ENCODE measurements at regions not wholly inside any gene's neighbourhood (a gene's known extent, or its start where the extent isn't known, plus 50 kb on each side); places are given as distances from the start of the nearest gene placed in this dataset.

DNA sequence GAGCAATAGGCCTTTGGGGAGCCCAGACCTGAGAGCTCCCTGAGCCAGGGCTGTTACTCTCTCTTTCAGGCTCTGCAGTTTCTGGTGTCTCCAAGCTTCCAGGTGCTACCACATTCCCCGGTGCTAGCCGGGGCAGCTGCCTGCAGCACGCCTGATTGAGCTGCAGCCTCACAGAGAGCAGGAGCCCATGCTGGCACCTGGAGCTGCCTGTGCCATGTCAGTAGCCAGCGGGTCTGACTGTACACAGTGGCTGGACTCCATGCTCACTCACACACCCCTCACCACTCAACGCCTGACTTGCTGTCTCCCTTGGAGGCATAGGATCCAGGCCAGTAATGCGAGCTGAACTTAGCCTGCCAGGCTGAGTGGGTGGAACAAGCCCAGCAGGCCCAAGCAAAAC, 800.4 kb upstream of the AGA start:
- Histone ChIP-seq H3K9me1 (ENCODE audit: insufficient read depth, low read length) (no peaks in the 10 kb centered on the region), H2BK20ac (ENCODE audit: low read depth, low read length) (no peak overlapping the region), H4K5ac (ENCODE audit: low read depth, low read length) (no peak overlapping the region), H2AFZ (replicated peaks; ENCODE audit: low read length, poor library complexity) (no peak overlapping the region), H3K9me3 (ENCODE audit: control insufficient read depth, insufficient read depth, low read length) (peaks cover 13% of the 10 kb centered on the region), H2BK15ac (ENCODE audit: low read depth, low read length) (no peak overlapping the region), H3K27me3 (ENCODE audit: control insufficient read depth, insufficient read depth, low read length) (no peaks in the 10 kb centered on the region), H3K27ac (ENCODE audit: insufficient read depth, low read length) (no peak overlapping the region), H3K14ac (replicated peaks; ENCODE audit: low read depth, low read length) (no peak overlapping the region), H3K4me2 (ENCODE audit: low read depth, low read length) (no peak overlapping the region), H3K4ac (ENCODE audit: low read depth, low read length) (no peak overlapping the region), H2BK120ac (ENCODE audit: low read depth, low read length) (no peak overlapping the region), H3K36me3 (ENCODE audit: control insufficient read depth, insufficient read depth, low read length) (no peaks in the 10 kb centered on the region), H3K23ac (ENCODE audit: low read depth, low read length) (no peak overlapping the region), H2AK9ac (replicated peaks; ENCODE audit: low read depth, low read length, poor library complexity) (no peak overlapping the region), H4K20me1 (ENCODE audit: insufficient read depth, low read length) (no peaks in the 10 kb centered on the region), H3K4me1 (ENCODE audit: control insufficient read depth, insufficient read depth, low read length) (no peaks in the 10 kb centered on the region), H3K4me3 (ENCODE audit: insufficient read depth, low read depth, low read length) (no peak overlapping the region), H3K79me1 (ENCODE audit: low read depth in 1 of 2, low read length in 2 of 2) (no peaks in the 10 kb centered on the region), H4K8ac (ENCODE audit: low read depth in 2 of 2, low read length in 2 of 2) (no peak overlapping the region), H3K18ac (ENCODE audit: low read depth, low read length) (no peak overlapping the region), H4K91ac (ENCODE audit: insufficient read depth, low read depth, low read length) (no peak overlapping the region), H2AK5ac (ENCODE audit: low read depth, low read length) (no peak overlapping the region), H3K9ac (ENCODE audit: low read depth, low read length) (no peak overlapping the region), H3K56ac (ENCODE audit: extremely low read depth, insufficient read depth, low read length) (no peak overlapping the region), H2BK5ac (ENCODE audit: low read depth, low read length, poor library complexity, severe bottlenecking) (no peak overlapping the region)
- TF ChIP-seq, protein P1, sequence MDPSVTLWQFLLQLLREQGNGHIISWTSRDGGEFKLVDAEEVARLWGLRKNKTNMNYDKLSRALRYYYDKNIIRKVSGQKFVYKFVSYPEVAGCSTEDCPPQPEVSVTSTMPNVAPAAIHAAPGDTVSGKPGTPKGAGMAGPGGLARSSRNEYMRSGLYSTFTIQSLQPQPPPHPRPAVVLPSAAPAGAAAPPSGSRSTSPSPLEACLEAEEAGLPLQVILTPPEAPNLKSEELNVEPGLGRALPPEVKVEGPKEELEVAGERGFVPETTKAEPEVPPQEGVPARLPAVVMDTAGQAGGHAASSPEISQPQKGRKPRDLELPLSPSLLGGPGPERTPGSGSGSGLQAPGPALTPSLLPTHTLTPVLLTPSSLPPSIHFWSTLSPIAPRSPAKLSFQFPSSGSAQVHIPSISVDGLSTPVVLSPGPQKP (IDR thresholded peaks at IDR 0.05; ENCODE audit: borderline replicate concordance, low read depth, low read length): no peak
- no peak for TF ChIP-seq POLR2A (IDR thresholded peaks at IDR 0.05; ENCODE audit: low read depth, low read length)
- TF ChIP-seq MXI1 (IDR thresholded peaks at IDR 0.05; ENCODE audit: borderline replicate concordance, low read depth, low read length): no peak
- TF ChIP-seq NFE2L2 (IDR thresholded peaks at IDR 0.05; ENCODE audit: low read depth, low read length): no peak
- no peak for TF ChIP-seq RAD21 (IDR thresholded peaks at IDR 0.05; ENCODE audit: low read length)
- TF ChIP-seq, protein P2, sequence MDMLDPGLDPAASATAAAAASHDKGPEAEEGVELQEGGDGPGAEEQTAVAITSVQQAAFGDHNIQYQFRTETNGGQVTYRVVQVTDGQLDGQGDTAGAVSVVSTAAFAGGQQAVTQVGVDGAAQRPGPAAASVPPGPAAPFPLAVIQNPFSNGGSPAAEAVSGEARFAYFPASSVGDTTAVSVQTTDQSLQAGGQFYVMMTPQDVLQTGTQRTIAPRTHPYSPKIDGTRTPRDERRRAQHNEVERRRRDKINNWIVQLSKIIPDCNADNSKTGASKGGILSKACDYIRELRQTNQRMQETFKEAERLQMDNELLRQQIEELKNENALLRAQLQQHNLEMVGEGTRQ (IDR thresholded peaks at IDR 0.05; ENCODE audit: low read depth, low read length): no peak
- no peak for TF ChIP-seq CEBPB (IDR thresholded peaks at IDR 0.05; ENCODE audit: low read depth, low read length)
- no peak for TF ChIP-seq FOS (IDR thresholded peaks at IDR 0.05; ENCODE audit: low read depth, low read length)
- no peak for TF ChIP-seq MAZ (IDR thresholded peaks at IDR 0.05; ENCODE audit: borderline replicate concordance, low read depth, low read length)
- no peak for TF ChIP-seq RCOR1 (IDR thresholded peaks at IDR 0.05; ENCODE audit: insufficient replicate concordance, low read length)
- TF ChIP-seq RFX5 (IDR thresholded peaks at IDR 0.05; ENCODE audit: low read depth, low read length): no peak
- TF ChIP-seq BHLHE40 (IDR thresholded peaks at IDR 0.05; ENCODE audit: low read depth, low read length): no peak
- TF ChIP-seq CHD1 (IDR thresholded peaks at IDR 0.05; ENCODE audit: low read depth, low read length): no peak
- no peak for TF ChIP-seq SMC3 (IDR thresholded peaks at IDR 0.05; ENCODE audit: low read depth, low read length)
- no peak for TF ChIP-seq CTCF (conservative IDR thresholded peaks at IDR 0.05; ENCODE audit: low read depth, low read length)
- TF ChIP-seq MAFK (IDR thresholded peaks at IDR 0.05; ENCODE audit: low read depth, low read length): no peak
- ChIA-PET CTCF (no interaction called here), POLR2A (ENCODE audit: unreplicated experiment) (no interaction called here)
- 56% methylated on average over 5 of the region's 6 CpGs; no CpG with 5 or more reads in 1 of the 2 experiments for WGBS, 2 experiments (ENCODE audit: extremely low coverage in 2 of 2, insufficient read length in 1 of 2)
- dilution Hi-C loops (cut with HindIII; ENCODE audit: low sequenced_read_pairs, unreplicated experiment) (no loop called here), in situ Hi-C loops (cut with MboI; ENCODE audit: low sequenced_read_pairs) (no loop called here), intact Hi-C loops (cut with micrococcal nuclease) (no loop called here)
- BruUV-seq (replicated peaks): no TSS peak
- ATAC-seq (ENCODE audit: low read depth): no peak
- DNase-seq: no peak

Measured in IMR-90 (cell line).